HCT116 (cell line): ENCODE measurements at regions not wholly inside any gene's neighbourhood (a gene's known extent, or its start where the extent isn't known, plus 50 kb on each side); places are given as distances from the start of the nearest gene placed in this dataset.

Experiments
- ATAC-seq: fragments of 200-7000 bp; cut with Tn5 transposase; 2 replicates; pipeline ENCODE4 v1.9.1; 2020; ENCODE audit warnings: mild to moderate bottlenecking, moderate library complexity
- BruUV-seq: library from RNA; stranded (reverse); fragments of 400-500 nt; replicated peaks from 2 replicates; lab custom pipeline; 2021; lab: Mats Ljungman, UMichigan
- CTCF ChIA-PET: fragments of 300-600 bp; sonication (Branson Sonifier 250); formaldehyde crosslinking; loops from one replicate; lab custom pipeline; 2021; ENCODE audit warnings: antibody characterized with exemption; lab: Charles Lee
- POLR2A ChIA-PET: fragments of 300-600, 350-600 bp; sonication (Branson Sonifier 250); formaldehyde crosslinking; loops from one replicate; lab custom pipeline; 2021; ENCODE audit warnings: antibody characterized with exemption; lab: Charles Lee
- RAD21 ChIA-PET, 2 experiments: fragments of 300-600 bp; sonication (Branson Sonifier 250); formaldehyde crosslinking; loops; one replicate each; lab custom pipeline; 2023; ENCODE audit warnings: low total read pairs in 2 of 2; ENCODE audit not compliant: uncharacterized antibody in 2 of 2, unreplicated experiment in 2 of 2, low non-redundant PET in 1 of 2; lab: Charles Lee
- DNase-seq: peaks from one replicate; pipeline ENCODE4 v3.0.0-alpha.2; 2010; ENCODE audit warnings: low read depth, low spot score
- H2AFZ ChIP-seq: fragments of 200-600 bp; shearing (Covaris generic), sonication (generic); 2 replicates; pipeline ENCODE4 v1.6.1; 2017; ENCODE audit warnings: low read depth, mixed run types, mixed read lengths, antibody characterized with exemption, low read length; ENCODE audit not compliant: poor library complexity, severe bottlenecking
- H3K27ac ChIP-seq: 2 replicates; pipeline ENCODE4 v1.5.1; 2012; ENCODE audit warnings: low read depth, low read length
- H3K27me3 ChIP-seq: fragments of 200-600 bp; sonication (generic); 2 replicates; pipeline ENCODE4 v1.6.1; 2016; ENCODE audit warnings: mixed run types, low read length, mixed read lengths; ENCODE audit not compliant: insufficient read depth
- H3K36me3 ChIP-seq, 2 experiments: fragments of 200-500 bp in 1 of 2; fragments of 200-600 bp in 1 of 2; sonication (Bioruptor generic) in 1 of 2; sonication (generic) in 1 of 2; 2 replicates each; pipeline versions ENCODE4 v1.5.1 to v1.6.1; 2014 to 2016; ENCODE audit warnings: low read length in 2 of 2, inconsistent platforms in 1 of 2, mixed read lengths in 1 of 2, mixed run types in 1 of 2; ENCODE audit not compliant: insufficient read depth in 2 of 2, control insufficient read depth in 1 of 2
- H3K4me1 ChIP-seq, 2 experiments: fragments of 200-600 bp in 1 of 2; sonication (generic) in 1 of 2; 2 replicates each; pipeline versions ENCODE4 v1.5.1 to v1.6.1; 2012 to 2017; ENCODE audit warnings: low read length in 2 of 2, inconsistent platforms in 1 of 2, mild to moderate bottlenecking in 1 of 2, mixed read lengths in 1 of 2, mixed run types in 1 of 2, moderate library complexity in 1 of 2; ENCODE audit not compliant: insufficient read depth in 2 of 2, control insufficient read depth in 1 of 2
- H3K4me2 ChIP-seq: fragments of 200-600 bp; sonication (generic); 2 replicates; pipeline ENCODE4 v1.6.1; 2017; ENCODE audit warnings: mixed run types, low read length, mixed read lengths
- H3K4me3 ChIP-seq, 2 experiments: fragments of 200-600 bp in 1 of 2; sonication (generic) in 1 of 2; replicated peaks in 1 of 2; 2 replicates each; pipeline ENCODE4 v1.5.1; 2011 to 2016; ENCODE audit warnings: low read length in 2 of 2, control low read depth in 1 of 2, low read depth in 1 of 2, mild to moderate bottlenecking in 1 of 2, mixed read lengths in 1 of 2, mixed run types in 1 of 2
- H3K79me2 ChIP-seq: fragments of 200-600 bp; sonication (generic); 2 replicates; pipeline ENCODE4 v1.6.1; 2017; ENCODE audit warnings: mild to moderate bottlenecking, mixed run types, low read length, moderate library complexity, mixed read lengths; ENCODE audit not compliant: insufficient read depth
- H3K9ac ChIP-seq: fragments of 200-600 bp; sonication (generic); 2 replicates; pipeline ENCODE4 v1.6.1; 2016; ENCODE audit warnings: low read length, mixed read lengths
- H3K9me2 ChIP-seq: fragments of 200-600 bp; sonication (generic), shearing (Covaris generic); 2 replicates; pipeline ENCODE4 v1.6.1; 2017; ENCODE audit warnings: mixed run types, mild to moderate bottlenecking, moderate library complexity; ENCODE audit not compliant: insufficient read depth
- H3K9me3 ChIP-seq, 2 experiments: fragments of 200-500 bp in 1 of 2; fragments of 200-600 bp in 1 of 2; sonication (Bioruptor generic) in 1 of 2; sonication (generic) in 1 of 2; 2 replicates each; pipeline ENCODE4 v1.6.1; 2014 to 2017; ENCODE audit warnings: low read length in 2 of 2, mixed read lengths in 2 of 2, inconsistent platforms in 1 of 2, low read depth in 1 of 2, mild to moderate bottlenecking in 1 of 2, mixed run types in 1 of 2, moderate library complexity in 1 of 2; ENCODE audit not compliant: control insufficient read depth in 1 of 2, insufficient read depth in 1 of 2
- H4K20me1 ChIP-seq: fragments of 200-600 bp; sonication (generic), shearing (Covaris generic); 2 replicates; pipeline ENCODE4 v1.6.1; 2017; ENCODE audit warnings: mixed run types, mild to moderate bottlenecking, moderate library complexity; ENCODE audit not compliant: insufficient read depth
- FOSL1 ChIP-seq: IDR thresholded peaks from 2 replicates; pipeline ENCODE4 v1.6.1; 2012; ENCODE audit warnings: low read depth
- RAD21 ChIP-seq: IDR thresholded peaks from 2 replicates; pipeline ENCODE4 v1.6.1; 2012; ENCODE audit warnings: low read depth, mild to moderate bottlenecking
- intact Hi-C: fragments of 100-400 bp; cut with micrococcal nuclease; formaldehyde crosslinking; loops from 2 replicates; pipeline ENCODE4 v1.10.0; 2022
- TF ChIP-seq, protein P1 (sequence below), 3 experiments: fragments of 200-600 bp in 1 of 3; sonication (generic) in 1 of 3; IDR thresholded peaks in 2 of 3; conservative IDR thresholded peaks in 1 of 3; 2 replicates each; pipeline ENCODE4 v1.5.1; 2012 to 2017; ENCODE audit warnings: low read depth in 2 of 3, low read length in 2 of 3, antibody characterized with exemption in 1 of 3, borderline replicate concordance in 1 of 3, control low read depth in 1 of 3, mild to moderate bottlenecking in 1 of 3, mixed read lengths in 1 of 3, mixed run types in 1 of 3, moderate library complexity in 1 of 3; ENCODE audit not compliant: insufficient read depth in 1 of 3
- TF ChIP-seq, protein P2 (sequence below): IDR thresholded peaks from 2 replicates; pipeline ENCODE4 v1.6.1; 2012

DNA sequence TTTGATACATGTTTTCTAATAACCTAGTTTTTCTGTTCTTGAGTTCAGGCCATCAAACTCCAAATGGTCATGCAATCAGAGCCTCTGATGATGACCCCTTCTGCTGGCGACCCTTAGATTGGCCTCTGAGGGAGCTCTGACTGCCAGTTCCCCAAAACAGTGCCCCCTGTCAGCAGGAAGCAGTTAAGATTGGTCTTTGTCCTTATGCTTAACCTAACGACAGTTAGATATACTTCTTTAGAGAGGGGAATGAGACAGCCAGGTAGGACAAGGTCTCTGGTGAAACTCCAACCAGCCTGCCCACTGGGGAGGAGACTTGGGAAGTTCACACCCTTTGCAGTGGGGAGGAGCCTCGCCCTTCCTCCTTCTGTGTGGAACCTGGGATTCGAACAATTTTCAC, 390.4 kb upstream of the KIF2A start:
- BruUV-seq, result no TSS peak
- ChIA-PET POLR2A (no interaction called here), RAD21 (no interaction called here), CTCF (interaction anchor here (0.8 to 1.2 kb wide), 2 partner anchors 10 to 957 kb away, joined by 3 read pairs; no protein-coding TSS in a partner anchor)
- Histone ChIP-seq H3K4me1 (no peaks in the 10 kb centered on the region), H3K36me3 (no peaks in the 10 kb centered on the region), H3K9me2 (no peaks in the 10 kb centered on the region), H3K27ac (no peak overlapping the region), H3K9ac (no peak overlapping the region), H2AFZ (no peak overlapping the region), H3K9me3 (0 out of 4 replicates have a peak, but pooled peaks cover 0 to 2% of the 10 kb centered on the region in 2 experiments), H3K4me3 (no peak overlapping the region), H3K4me2 (no peak overlapping the region), H3K79me2 (no peaks in the 10 kb centered on the region), H4K20me1 (no peaks in the 10 kb centered on the region), H3K27me3 (peaks cover 27% of the 10 kb centered on the region)
- TF ChIP-seq, protein P1, sequence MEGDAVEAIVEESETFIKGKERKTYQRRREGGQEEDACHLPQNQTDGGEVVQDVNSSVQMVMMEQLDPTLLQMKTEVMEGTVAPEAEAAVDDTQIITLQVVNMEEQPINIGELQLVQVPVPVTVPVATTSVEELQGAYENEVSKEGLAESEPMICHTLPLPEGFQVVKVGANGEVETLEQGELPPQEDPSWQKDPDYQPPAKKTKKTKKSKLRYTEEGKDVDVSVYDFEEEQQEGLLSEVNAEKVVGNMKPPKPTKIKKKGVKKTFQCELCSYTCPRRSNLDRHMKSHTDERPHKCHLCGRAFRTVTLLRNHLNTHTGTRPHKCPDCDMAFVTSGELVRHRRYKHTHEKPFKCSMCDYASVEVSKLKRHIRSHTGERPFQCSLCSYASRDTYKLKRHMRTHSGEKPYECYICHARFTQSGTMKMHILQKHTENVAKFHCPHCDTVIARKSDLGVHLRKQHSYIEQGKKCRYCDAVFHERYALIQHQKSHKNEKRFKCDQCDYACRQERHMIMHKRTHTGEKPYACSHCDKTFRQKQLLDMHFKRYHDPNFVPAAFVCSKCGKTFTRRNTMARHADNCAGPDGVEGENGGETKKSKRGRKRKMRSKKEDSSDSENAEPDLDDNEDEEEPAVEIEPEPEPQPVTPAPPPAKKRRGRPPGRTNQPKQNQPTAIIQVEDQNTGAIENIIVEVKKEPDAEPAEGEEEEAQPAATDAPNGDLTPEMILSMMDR (IDR thresholded peaks at IDR 0.05 in 2 of 3, conservative IDR thresholded peaks at IDR 0.05 in 1 of 3; ENCODE audit: borderline replicate concordance in 1 of 3, insufficient read depth in 1 of 3, low read depth in 2 of 3, low read length in 2 of 3), result peak in 2 of 3 experiments; percentile 23 to 27; a peak in 3 of 6 replicates
- TF ChIP-seq, protein P2, sequence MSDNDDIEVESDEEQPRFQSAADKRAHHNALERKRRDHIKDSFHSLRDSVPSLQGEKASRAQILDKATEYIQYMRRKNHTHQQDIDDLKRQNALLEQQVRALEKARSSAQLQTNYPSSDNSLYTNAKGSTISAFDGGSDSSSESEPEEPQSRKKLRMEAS, result no peak
- TF ChIP-seq RAD21 (0 out of 2 replicates have a peak, but pooled peaks have one; percentile 4), FOSL1 (no peak)
- intact Hi-C loops, result no loop called here
- ATAC-seq, result peak; percentile 52; the same call in 1 of the 2 replicates
- DNase-seq, result no peak
